B cell (primary cell): ENCODE measurements at regions not wholly inside any gene's neighbourhood (a gene's known extent, or its start where the extent isn't known, plus 50 kb on each side); places are given as distances from the start of the nearest gene placed in this dataset.
"Not testable (repeated sequence)": the region's sequence is repeated elsewhere in the genome, so short reads cannot be mapped to it uniquely, and the experiment has no call there.

Experiments used
- ATAC-seq: fragments of 200-7000 bp; cut with Tn5 transposase; one replicate; pipeline ENCODE4 v1.10.0; 2021; ENCODE audit warnings: low read depth, mild to moderate bottlenecking, moderate number of reproducible peaks, moderate library complexity
- CTCF ChIA-PET: fragments of 350-600 bp; sonication (Branson Sonifier 250); formaldehyde crosslinking; loops from one replicate; lab custom pipeline; 2021; ENCODE audit warnings: antibody characterized with exemption, inconsistent platforms; lab: Charles Lee
- POLR2A ChIA-PET: fragments of 350-600 bp; sonication (Branson Sonifier 250); formaldehyde crosslinking; loops from one replicate; lab custom pipeline; 2021; ENCODE audit warnings: antibody characterized with exemption; lab: Charles Lee
- DNase-seq: peaks from one replicate; pipeline ENCODE4 v3.0.0; 2013
- H2AFZ ChIP-seq: 2 replicates; pipeline ENCODE4 v1.6.1; 2012; ENCODE audit warnings: mild to moderate bottlenecking, low read depth, low read length; ENCODE audit not compliant: insufficient read depth, poor library complexity, severe bottlenecking
- H3K27ac ChIP-seq, 2 donors: 1 replicate in 1 of 2; 2 replicates in 1 of 2; pipeline ENCODE4 v1.5.1; 2012 to 2013; ENCODE audit warnings: low read length in 2 of 2, mild to moderate bottlenecking in 2 of 2, moderate library complexity in 1 of 2
- H3K27me3 ChIP-seq, 4 experiments: fragments of 200-600 bp in 1 of 4; sonication (generic) in 1 of 4; replicated peaks in 1 of 4; 1 replicate in 2 of 4; 2 replicates in 2 of 4; pipeline versions ENCODE4 v1.6.1 to v1.7.0; 2013 to 2016; ENCODE audit warnings: low read length in 3 of 4, mild to moderate bottlenecking in 2 of 4, mixed read lengths in 1 of 4, moderate library complexity in 1 of 4; ENCODE audit not compliant: insufficient read depth in 4 of 4, control insufficient read depth in 3 of 4; ENCODE audit errors: control extremely low read depth in 1 of 4
- H3K36me3 ChIP-seq, 2 experiments: replicated peaks in 1 of 2; 1 replicate in 1 of 2; 2 replicates in 1 of 2; pipeline versions ENCODE4 v1.6.1 to v1.7.1; 2013; ENCODE audit warnings: low read length in 1 of 2; ENCODE audit not compliant: insufficient read depth in 2 of 2, control insufficient read depth in 1 of 2; ENCODE audit errors: control extremely low read depth in 1 of 2, extremely low read depth in 1 of 2
- H3K4me1 ChIP-seq, 2 donors: fragments of 200-600 bp in 1 of 2; sonication (generic) in 1 of 2; 1 replicate in 1 of 2; 2 replicates in 1 of 2; pipeline versions ENCODE4 v1.5.1 to v1.6.1; 2013 to 2017; ENCODE audit warnings: low read length in 2 of 2; ENCODE audit not compliant: control insufficient read depth in 2 of 2, insufficient read depth in 2 of 2
- H3K4me2 ChIP-seq: replicated peaks from 2 replicates; pipeline ENCODE3; 2012; ENCODE audit warnings: mild to moderate bottlenecking, low read depth, low read length; ENCODE audit not compliant: poor library complexity, severe bottlenecking
- H3K4me3 ChIP-seq, 5 experiments: fragments of 200-600 bp in 1 of 5; sonication (generic) in 1 of 5; 1 replicate in 3 of 5; 2 replicates in 2 of 5; pipeline versions ENCODE4 v1.5.1 to v1.7.0; 2011 to 2016; ENCODE audit warnings: low read length in 4 of 5, mild to moderate bottlenecking in 4 of 5, low read depth in 2 of 5, control low read depth in 1 of 5, moderate library complexity in 1 of 5; ENCODE audit not compliant: insufficient read depth in 1 of 5; ENCODE audit errors: control extremely low read depth in 1 of 5, extremely low read depth in 1 of 5
- H3K79me2 ChIP-seq: fragments of 200-600 bp; sonication (generic); one replicate; pipeline ENCODE4 v1.6.0; 2016; ENCODE audit warnings: low read length; ENCODE audit not compliant: control insufficient read depth, insufficient read depth
- H3K9ac ChIP-seq: fragments of 200-600 bp; sonication (generic); 2 replicates; pipeline ENCODE4 v1.6.1; 2017; ENCODE audit warnings: mild to moderate bottlenecking, low read length, moderate library complexity
- H3K9me3 ChIP-seq, 3 donors: one replicate each; pipeline versions ENCODE4 v1.6.1 to v1.7.1; 2013; ENCODE audit warnings: low read length in 2 of 3; ENCODE audit not compliant: control insufficient read depth in 2 of 3, insufficient read depth in 1 of 3; ENCODE audit errors: control extremely low read depth in 1 of 3
- H4K20me1 ChIP-seq: 2 replicates; pipeline ENCODE4 v1.6.0; 2012; ENCODE audit warnings: mild to moderate bottlenecking, low read length; ENCODE audit not compliant: insufficient read depth, control insufficient read depth, poor library complexity, severe bottlenecking
- H3K27ac Mint-ChIP-seq: one replicate; pipeline ENCODE4 v1.8.0; 2021; ENCODE audit warnings: mixed read lengths
- H3K27me3 Mint-ChIP-seq: one replicate; pipeline ENCODE4 v1.8.0; 2021; ENCODE audit warnings: mixed read lengths
- H3K4me1 Mint-ChIP-seq: one replicate; pipeline ENCODE4 v1.8.0; 2021; ENCODE audit warnings: mixed read lengths
- H3K4me3 Mint-ChIP-seq: one replicate; pipeline ENCODE4 v1.8.0; 2021; ENCODE audit warnings: mixed read lengths
- H3K9me3 Mint-ChIP-seq: one replicate; pipeline ENCODE4 v1.8.0; 2022; ENCODE audit warnings: mixed read lengths; ENCODE audit not compliant: insufficient read depth
- CTCF ChIP-seq: fragments of 200-600 bp; IDR thresholded peaks from one replicate; pipeline ENCODE4 v1.8.0; 2022; ENCODE audit warnings: antibody characterized with exemption, mild to moderate bottlenecking
- EZH2 ChIP-seq: IDR thresholded peaks from 2 replicates; pipeline ENCODE4 v1.6.1; 2012; ENCODE audit warnings: borderline replicate concordance, low read depth, mild to moderate bottlenecking, moderate library complexity, low read length; ENCODE audit not compliant: insufficient read depth, poor library complexity, severe bottlenecking
- WGBS: methylation state at CpG from one replicate; pipeline ENCODE4 v1.1.5; 2013; ENCODE audit warnings: missing lambda C conversion rate; ENCODE audit not compliant: insufficient coverage; 5-methylcytosine and 5-hydroxymethylcytosine counted together
- intact Hi-C: fragments of 100-400 bp; cut with micrococcal nuclease; formaldehyde crosslinking; loops from one replicate; pipeline ENCODE4 v1.10.0; 2022

DNA sequence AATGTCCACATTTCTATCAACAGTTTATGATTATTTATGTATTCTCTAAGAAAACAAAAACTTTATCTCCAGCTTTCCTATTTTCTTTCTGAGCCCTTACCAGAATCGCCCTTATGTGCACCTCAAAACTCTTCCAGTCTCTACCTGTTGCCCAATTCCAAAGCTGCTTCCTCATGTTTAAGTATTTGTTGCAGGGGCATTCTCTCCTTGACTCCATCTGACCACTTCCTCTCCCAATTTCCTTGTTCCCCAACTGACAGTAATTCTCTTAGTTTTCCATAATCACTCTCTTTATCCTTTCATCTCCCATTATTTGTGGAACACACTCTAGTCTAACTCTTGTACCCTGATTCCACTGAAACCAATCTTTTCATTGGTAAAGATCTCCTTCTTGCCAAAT, 105.4 kb upstream of the RBBP8 start:
- no peak overlapping the region for H3K4me2 ChIP-seq
- no peak overlapping the region for H3K27ac ChIP-seq
- Mint-ChIP-seq H3K4me1 (no peaks in the 10 kb centered on the region), H3K4me3 (no peak overlapping the region), H3K27ac (no peak overlapping the region), H3K9me3 (no peaks in the 10 kb centered on the region), H3K27me3 (peaks cover 7% of the 10 kb centered on the region)
- H3K36me3 ChIP-seq: no peaks in the 10 kb centered on the region
- H3K4me1 ChIP-seq: peaks cover 4 to 6% of the 10 kb centered on the region in 2 donors
- WGBS: no CpG with 5 or more reads among the region's 1 CpG
- H2AFZ ChIP-seq: no peak overlapping the region
- POLR2A ChIA-PET: no interaction called here
- no peak for TF ChIP-seq CTCF
- no peak for TF ChIP-seq EZH2
- H3K79me2 ChIP-seq: no peaks in the 10 kb centered on the region
- no peak overlapping the region for H3K4me3 ChIP-seq
- intact Hi-C loops: no loop called here
- no peaks in the 10 kb centered on the region for H4K20me1 ChIP-seq
- CTCF ChIA-PET: no interaction called here
- no peaks in the 10 kb centered on the region for H3K9me3 ChIP-seq
- ATAC-seq (no peak), DNase-seq (no peak)
- H3K9ac ChIP-seq: no peak overlapping the region
- H3K27me3 ChIP-seq: no peaks in the 10 kb centered on the region

- POLR2A ChIA-PET: no interaction called here
- Histone ChIP-seq H3K79me2 (no peaks in the 10 kb centered on the region), H4K20me1 (no peaks in the 10 kb centered on the region), H3K9me3 (no peaks in the 10 kb centered on the region), H3K4me2 (no peak overlapping the region), H2AFZ (no peak overlapping the region), H3K4me3 (no peak overlapping the region), H3K4me1 (peaks cover under 1 to 1% of the 10 kb centered on the region in 2 donors), H3K9ac (no peak overlapping the region), H3K36me3 (no peaks in the 10 kb centered on the region), H3K27me3 (no peaks in the 10 kb centered on the region), H3K27ac (no peak overlapping the region)
- Mint-ChIP-seq H3K4me3 (no peak overlapping the region), H3K4me1 (no peaks in the 10 kb centered on the region), H3K27ac (no peak overlapping the region), H3K9me3 (no peaks in the 10 kb centered on the region), H3K27me3 (peaks cover 7% of the 10 kb centered on the region)
- ATAC-seq: no peak
- TF ChIP-seq EZH2: no peak
- no peak for TF ChIP-seq CTCF
- intact Hi-C loops: no loop called here
- WGBS: no CpG with 5 or more reads among the region's 1 CpG
- CTCF ChIA-PET: no interaction called here
- DNase-seq: no peak
Observed at GRCh38 chr18:22828171-22828570, 105.0 kb upstream of the RBBP8 start.

DNA sequence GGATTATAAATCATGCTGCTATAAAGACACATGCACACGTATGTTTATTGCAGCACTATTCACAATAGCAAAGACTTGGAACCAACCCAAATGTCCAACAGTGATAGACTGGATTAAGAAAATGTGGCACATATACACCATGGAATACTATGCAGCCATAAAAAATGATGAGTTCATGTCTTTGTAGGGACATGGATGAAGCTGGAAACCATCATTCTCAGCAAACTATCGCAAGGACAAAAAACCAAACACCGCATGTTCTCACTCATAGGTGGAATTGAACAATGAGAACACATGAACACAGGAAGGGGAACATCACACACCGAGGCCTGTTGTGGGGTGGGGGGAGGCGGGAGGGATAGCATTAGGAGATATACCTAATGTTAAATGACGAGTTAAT, 104.5 kb upstream of the RBBP8 start:
- POLR2A ChIA-PET, ATAC-seq, H3K9me3 Mint-ChIP-seq, H3K4me3 Mint-ChIP-seq, H3K4me2 ChIP-seq, H3K9ac ChIP-seq, H3K4me1 ChIP-seq, H3K79me2 ChIP-seq, H3K4me3 ChIP-seq, H3K4me1 Mint-ChIP-seq, H2AFZ ChIP-seq, intact Hi-C loops, H3K36me3 ChIP-seq, H3K27ac ChIP-seq, DNase-seq, H3K27ac Mint-ChIP-seq, H4K20me1 ChIP-seq, CTCF ChIA-PET, H3K27me3 ChIP-seq, H3K9me3 ChIP-seq: not testable (repeated sequence)
- H3K27me3 Mint-ChIP-seq: peaks cover 11% of the 10 kb centered on the region
- no CpG with 5 or more reads among the region's 6 CpGs for WGBS
